H9 (cell line): ENCODE measurements at regions not wholly inside any gene's neighbourhood (a gene's known extent, or its start where the extent isn't known, plus 50 kb on each side); places are given as distances from the start of the nearest gene placed in this dataset.

ENCODE experiments used
- DNase-seq: peaks from one replicate; pipeline ENCODE4 v3.0.0-alpha.2; 2017
- H2AFZ ChIP-seq: one replicate; pipeline ENCODE4 v1.6.1; 2013; ENCODE audit warnings: mild to moderate bottlenecking, low read length, control low read depth, moderate library complexity
- H2AK5ac ChIP-seq: 2 replicates; pipeline ENCODE4 v1.6.1; 2013; ENCODE audit warnings: low read length, control low read depth, mixed read lengths; ENCODE audit not compliant: insufficient read length
- H2BK120ac ChIP-seq: one replicate; pipeline ENCODE4 v1.6.1; 2013; ENCODE audit warnings: low read depth, mild to moderate bottlenecking, low read length, control low read depth, inconsistent platforms; ENCODE audit not compliant: poor library complexity, severe bottlenecking
- H2BK12ac ChIP-seq: 2 replicates; pipeline ENCODE4 v1.6.1; 2013; ENCODE audit warnings: low read length, control low read depth, mixed read lengths, low read depth; ENCODE audit not compliant: insufficient read length
- H2BK15ac ChIP-seq: 2 replicates; pipeline ENCODE4 v1.6.1; 2013; ENCODE audit warnings: low read depth, low read length, control low read depth
- H2BK20ac ChIP-seq: one replicate; pipeline ENCODE4 v1.6.1; 2013; ENCODE audit warnings: low read depth, mild to moderate bottlenecking, low read length, control low read depth, inconsistent platforms; ENCODE audit not compliant: poor library complexity, severe bottlenecking
- H2BK5ac ChIP-seq: 2 replicates; pipeline ENCODE4 v1.6.1; 2013; ENCODE audit warnings: low read length, control low read depth, mixed read lengths; ENCODE audit not compliant: insufficient read length
- H3K14ac ChIP-seq: 2 replicates; pipeline ENCODE4 v1.6.1; 2013; ENCODE audit warnings: low read length, control low read depth; ENCODE audit not compliant: insufficient read depth
- H3K18ac ChIP-seq: 2 replicates; pipeline ENCODE4 v1.6.1; 2013; ENCODE audit warnings: low read depth, mild to moderate bottlenecking, mixed read lengths, low read length, control low read depth; ENCODE audit not compliant: insufficient read length
- H3K23ac ChIP-seq: 2 replicates; pipeline ENCODE4 v1.6.1; 2013; ENCODE audit warnings: low read length, control low read depth, mixed read lengths, low read depth; ENCODE audit not compliant: insufficient read length
- H3K23me2 ChIP-seq: 2 replicates; pipeline ENCODE4 v1.6.1; 2013; ENCODE audit warnings: low read depth, mild to moderate bottlenecking, mixed read lengths, low read length, control low read depth; ENCODE audit not compliant: insufficient read length, poor library complexity, severe bottlenecking
- H3K27ac ChIP-seq: 2 replicates; pipeline ENCODE4 v1.5.1; 2013; ENCODE audit warnings: low read length, control low read depth, mixed read lengths, low read depth; ENCODE audit not compliant: insufficient read length
- H3K27me3 ChIP-seq: 2 replicates; pipeline ENCODE4 v1.6.1; 2013; ENCODE audit warnings: low read length, control low read depth, inconsistent platforms; ENCODE audit not compliant: insufficient read depth
- H3K4ac ChIP-seq: 2 replicates; pipeline ENCODE4 v1.6.1; 2013; ENCODE audit warnings: low read depth, mild to moderate bottlenecking, control low read depth, inconsistent platforms, low read length, moderate library complexity
- H3K4me1 ChIP-seq: 2 replicates; pipeline ENCODE4 v1.6.1; 2013; ENCODE audit warnings: low read length, control low read depth, inconsistent platforms; ENCODE audit not compliant: insufficient read depth
- H3K4me2 ChIP-seq: 2 replicates; pipeline ENCODE4 v1.6.1; 2013; ENCODE audit warnings: low read length, control low read depth, mixed read lengths; ENCODE audit not compliant: insufficient read length, insufficient read depth
- H3K56ac ChIP-seq: 2 replicates; pipeline ENCODE4 v1.6.1; 2013; ENCODE audit warnings: low read depth, mild to moderate bottlenecking, mixed read lengths, low read length, control low read depth; ENCODE audit not compliant: insufficient read length
- H3K79me1 ChIP-seq: 2 replicates; pipeline ENCODE4 v1.6.1; 2013; ENCODE audit warnings: low read depth, mild to moderate bottlenecking, moderate library complexity, low read length, control low read depth, inconsistent platforms; ENCODE audit not compliant: insufficient read depth, poor library complexity, severe bottlenecking
- H3K79me2 ChIP-seq: 2 replicates; pipeline ENCODE4 v1.6.1; 2013; ENCODE audit warnings: low read length, control low read depth, inconsistent platforms; ENCODE audit not compliant: insufficient read depth
- H3K9ac ChIP-seq: 2 replicates; pipeline ENCODE4 v1.6.1; 2013; ENCODE audit warnings: low read length, control low read depth, mixed read lengths; ENCODE audit not compliant: insufficient read length; ENCODE audit errors: extremely low read depth
- H3K9me3 ChIP-seq: one replicate; pipeline ENCODE4 v1.6.1; 2013; ENCODE audit warnings: low read depth, low read length, inconsistent platforms; ENCODE audit not compliant: control insufficient read depth
- H3T11ph ChIP-seq: one replicate; pipeline ENCODE4 v1.6.1; 2013; ENCODE audit warnings: mild to moderate bottlenecking, low read length, control low read depth, inconsistent platforms
- H4K20me1 ChIP-seq: one replicate; pipeline ENCODE4 v1.6.1; 2013; ENCODE audit not compliant: control insufficient read depth, insufficient read length, insufficient read depth
- H4K5ac ChIP-seq: 2 replicates; pipeline ENCODE4 v1.6.1; 2013; ENCODE audit warnings: low read depth, mild to moderate bottlenecking, mixed read lengths, low read length, control low read depth; ENCODE audit not compliant: insufficient read length
- H4K8ac ChIP-seq: replicated peaks from 2 replicates; pipeline ENCODE4 v1.6.1; 2013; ENCODE audit warnings: low read length, control low read depth, mixed read lengths, low read depth; ENCODE audit not compliant: insufficient read length
- H4K91ac ChIP-seq: 2 replicates; pipeline ENCODE4 v1.6.1; 2013; ENCODE audit warnings: low read depth, mild to moderate bottlenecking, moderate library complexity, mixed read lengths, low read length, control low read depth; ENCODE audit not compliant: insufficient read length
- H3K27ac Mint-ChIP-seq, 3 experiments: 2 replicates in 2 of 3; 3 replicates in 1 of 3; pipeline ENCODE4 v1.8.0; 2020 to 2021; ENCODE audit warnings: mixed read lengths in 3 of 3, mild to moderate bottlenecking in 1 of 3, moderate library complexity in 1 of 3
- H3K27me3 Mint-ChIP-seq: 2 replicates; pipeline ENCODE4 v1.8.0; 2021; ENCODE audit warnings: low read depth, mild to moderate bottlenecking, moderate library complexity, mixed read lengths
- H3K36me3 Mint-ChIP-seq, 3 experiments: 2 replicates in 2 of 3; 3 replicates in 1 of 3; pipeline ENCODE4 v1.8.0; 2020 to 2021; ENCODE audit warnings: low read depth in 3 of 3, mixed read lengths in 3 of 3; ENCODE audit not compliant: insufficient read depth in 1 of 3
- H3K4me1 Mint-ChIP-seq, 2 experiments: 2 replicates each; pipeline ENCODE4 v1.8.0; 2020; ENCODE audit warnings: mixed read lengths in 2 of 2
- H3K4me3 Mint-ChIP-seq, 2 experiments: 2 replicates in 1 of 2; 3 replicates in 1 of 2; pipeline ENCODE4 v1.8.0; 2020 to 2021; ENCODE audit warnings: mild to moderate bottlenecking in 2 of 2, mixed read lengths in 2 of 2, moderate library complexity in 1 of 2
- H3K9me3 Mint-ChIP-seq, 2 experiments: 2 replicates in 1 of 2; 3 replicates in 1 of 2; pipeline ENCODE4 v1.8.0; 2020; ENCODE audit warnings: mild to moderate bottlenecking in 2 of 2, mixed read lengths in 2 of 2, moderate library complexity in 1 of 2
- WGBS: extraction: QIAGEN DNeasy Blood & Tissue Kit; methylation state at CpG from one replicate; pipeline ENCODE4 v1.1.7; 2013; ENCODE audit warnings: missing lambda C conversion rate, low lambda C conversion rate, mixed read lengths; ENCODE audit not compliant: insufficient read length; ENCODE audit errors: extremely low coverage; 5-methylcytosine and 5-hydroxymethylcytosine counted together
- TF ChIP-seq, protein P1 (sequence below): fragments of 200-600 bp; sonication (generic); conservative IDR thresholded peaks from 3 replicates; pipeline ENCODE4 v1.8.0; 2021; ENCODE audit warnings: antibody characterized with exemption, mild to moderate bottlenecking

DNA sequence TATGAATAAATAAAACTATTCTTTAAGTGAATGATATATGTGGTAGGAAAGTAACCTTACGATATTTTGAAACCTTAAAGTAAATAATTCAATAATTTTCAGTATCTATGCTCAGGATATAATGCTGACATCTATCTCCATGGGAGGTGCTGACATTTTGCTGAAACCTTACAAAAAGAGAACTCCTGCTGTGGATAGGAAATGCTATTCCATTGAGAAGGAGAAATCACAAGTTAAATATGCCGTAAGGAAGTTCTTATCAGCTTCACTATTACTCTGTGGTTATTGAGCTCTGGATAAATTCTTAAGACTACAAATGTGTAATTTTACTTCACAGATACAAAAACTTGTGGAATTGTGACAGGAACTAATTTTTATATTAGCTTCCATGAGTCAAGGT, 722.1 kb downstream of the TMTC2 start:
- Histone ChIP-seq H4K91ac (no peak overlapping the region), H2BK120ac (no peak overlapping the region), H2BK15ac (no peak overlapping the region), H2BK20ac (no peak overlapping the region), H3K27me3 (no peaks in the 10 kb centered on the region), H3K4ac (no peak overlapping the region), H4K5ac (no peak overlapping the region), H3K23ac (no peak overlapping the region), H4K20me1 (no peaks in the 10 kb centered on the region), H3K14ac (no peak overlapping the region), H2BK5ac (no peak overlapping the region), H3K79me2 (no peaks in the 10 kb centered on the region), H3K9ac (no peak overlapping the region), H3K27ac (no peak overlapping the region), H3K4me2 (no peak overlapping the region), H3T11ph (no peak overlapping the region), H2BK12ac (no peak overlapping the region), H3K79me1 (no peaks in the 10 kb centered on the region), H3K23me2 (no peaks in the 10 kb centered on the region), H3K4me1 (no peaks in the 10 kb centered on the region), H4K8ac (no peak overlapping the region), H3K18ac (no peak overlapping the region), H3K56ac (no peak overlapping the region), H2AK5ac (no peak overlapping the region), H3K9me3 (no peaks in the 10 kb centered on the region), H2AFZ (no peak overlapping the region)
- Mint-ChIP-seq H3K36me3 (peaks cover 0 to 6% (median 3%) of the 10 kb centered on the region in 3 experiments; a peak in 2 of 7 replicates), H3K4me1 (no peaks in the 10 kb centered on the region), H3K27me3 (no peaks in the 10 kb centered on the region), H3K27ac (no peak overlapping the region), H3K9me3 (peaks cover 5 to 6% of the 10 kb centered on the region in 2 experiments), H3K4me3 (no peak overlapping the region)
- WGBS, result no CpG with 5 or more reads among the region's 2 CpGs
- TF ChIP-seq, protein P1, sequence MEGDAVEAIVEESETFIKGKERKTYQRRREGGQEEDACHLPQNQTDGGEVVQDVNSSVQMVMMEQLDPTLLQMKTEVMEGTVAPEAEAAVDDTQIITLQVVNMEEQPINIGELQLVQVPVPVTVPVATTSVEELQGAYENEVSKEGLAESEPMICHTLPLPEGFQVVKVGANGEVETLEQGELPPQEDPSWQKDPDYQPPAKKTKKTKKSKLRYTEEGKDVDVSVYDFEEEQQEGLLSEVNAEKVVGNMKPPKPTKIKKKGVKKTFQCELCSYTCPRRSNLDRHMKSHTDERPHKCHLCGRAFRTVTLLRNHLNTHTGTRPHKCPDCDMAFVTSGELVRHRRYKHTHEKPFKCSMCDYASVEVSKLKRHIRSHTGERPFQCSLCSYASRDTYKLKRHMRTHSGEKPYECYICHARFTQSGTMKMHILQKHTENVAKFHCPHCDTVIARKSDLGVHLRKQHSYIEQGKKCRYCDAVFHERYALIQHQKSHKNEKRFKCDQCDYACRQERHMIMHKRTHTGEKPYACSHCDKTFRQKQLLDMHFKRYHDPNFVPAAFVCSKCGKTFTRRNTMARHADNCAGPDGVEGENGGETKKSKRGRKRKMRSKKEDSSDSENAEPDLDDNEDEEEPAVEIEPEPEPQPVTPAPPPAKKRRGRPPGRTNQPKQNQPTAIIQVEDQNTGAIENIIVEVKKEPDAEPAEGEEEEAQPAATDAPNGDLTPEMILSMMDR, result no peak
- DNase-seq, result no peak
